Ovary (tissue), 3 donors: ENCODE measurements at regions not wholly inside any gene's neighbourhood (a gene's known extent, or its start where the extent isn't known, plus 50 kb on each side); places are given as distances from the start of the nearest gene placed in this dataset.
"Not testable (repeated sequence)": the region's sequence is repeated elsewhere in the genome, so short reads cannot be mapped to it uniquely, and the experiment has no call there.

ENCODE experiments used
- EP300 ChIP-seq: sonication (generic); formaldehyde crosslinking; IDR thresholded peaks from one replicate; pipeline ENCODE4 v1.6.1; 2017; ENCODE audit warnings: antibody characterized with exemption
- POLR2A ChIP-seq: fragments of 450-650 bp; IDR thresholded peaks from one replicate; pipeline ENCODE4 v1.6.1; 2017; ENCODE audit warnings: antibody characterized with exemption, mild to moderate bottlenecking, moderate library complexity
- TF ChIP-seq, protein P1 (sequence below), 3 donors: fragments of 450-650 bp in 2 of 3; fragments of 200-600 bp in 1 of 3; IDR thresholded peaks; one replicate each; pipeline versions ENCODE4 v1.5.1 to v1.8.0; 2016 to 2022; ENCODE audit warnings: antibody characterized with exemption in 3 of 3, mild to moderate bottlenecking in 1 of 3
- donor health status: DM: no; HTN: no; CAD: no.

DNA sequence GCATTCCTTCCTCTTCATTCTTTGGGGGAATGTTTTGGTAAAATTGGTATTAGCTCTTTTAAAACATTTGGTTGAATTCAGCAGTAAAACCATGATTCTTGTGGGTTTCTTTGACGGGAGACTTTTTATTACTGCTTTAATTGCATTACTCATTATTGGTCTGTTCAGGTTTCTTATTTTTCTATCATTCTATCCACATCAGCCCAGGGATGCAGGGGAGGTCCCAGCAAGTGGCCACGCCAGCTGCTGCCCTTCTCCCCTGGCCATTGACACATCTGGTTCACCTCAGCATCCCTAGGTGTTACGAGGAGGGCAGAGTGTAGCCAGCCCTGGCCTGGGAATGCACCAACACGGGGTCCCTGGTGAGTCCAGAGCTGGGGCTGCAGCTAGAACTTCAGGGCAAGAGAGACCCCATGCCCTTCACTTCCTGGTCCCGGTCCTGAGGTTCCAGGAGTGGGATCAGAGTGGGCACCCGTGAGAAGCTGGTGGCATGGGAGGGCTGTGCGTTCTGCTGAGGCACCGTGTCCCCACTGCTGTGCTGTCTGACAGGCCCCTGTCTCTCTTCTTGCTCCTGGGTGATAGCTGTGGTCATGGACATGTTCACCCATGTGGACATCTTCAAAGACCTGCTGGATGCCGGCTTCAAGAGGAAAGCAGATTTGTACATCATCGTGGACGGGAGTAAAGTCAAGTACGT lies 72.1 kb upstream of the THOC3 start:
- TF ChIP-seq, protein P1, sequence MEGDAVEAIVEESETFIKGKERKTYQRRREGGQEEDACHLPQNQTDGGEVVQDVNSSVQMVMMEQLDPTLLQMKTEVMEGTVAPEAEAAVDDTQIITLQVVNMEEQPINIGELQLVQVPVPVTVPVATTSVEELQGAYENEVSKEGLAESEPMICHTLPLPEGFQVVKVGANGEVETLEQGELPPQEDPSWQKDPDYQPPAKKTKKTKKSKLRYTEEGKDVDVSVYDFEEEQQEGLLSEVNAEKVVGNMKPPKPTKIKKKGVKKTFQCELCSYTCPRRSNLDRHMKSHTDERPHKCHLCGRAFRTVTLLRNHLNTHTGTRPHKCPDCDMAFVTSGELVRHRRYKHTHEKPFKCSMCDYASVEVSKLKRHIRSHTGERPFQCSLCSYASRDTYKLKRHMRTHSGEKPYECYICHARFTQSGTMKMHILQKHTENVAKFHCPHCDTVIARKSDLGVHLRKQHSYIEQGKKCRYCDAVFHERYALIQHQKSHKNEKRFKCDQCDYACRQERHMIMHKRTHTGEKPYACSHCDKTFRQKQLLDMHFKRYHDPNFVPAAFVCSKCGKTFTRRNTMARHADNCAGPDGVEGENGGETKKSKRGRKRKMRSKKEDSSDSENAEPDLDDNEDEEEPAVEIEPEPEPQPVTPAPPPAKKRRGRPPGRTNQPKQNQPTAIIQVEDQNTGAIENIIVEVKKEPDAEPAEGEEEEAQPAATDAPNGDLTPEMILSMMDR (IDR thresholded peaks at IDR 0.05) = not testable (repeated sequence)
- TF ChIP-seq POLR2A, EP300: not testable (repeated sequence)
